GM21576 (cell line): ENCODE measurements at regions not wholly inside any gene's neighbourhood (a gene's known extent, or its start where the extent isn't known, plus 50 kb on each side); places are given as distances from the start of the nearest gene placed in this dataset.

Experiments
- ATAC-seq: cut with Tn5 transposase; IDR thresholded peaks from one replicate; pipeline ENCODE4 v1.9.1; 2021; ENCODE audit warnings: mild to moderate bottlenecking, moderate library complexity; ENCODE audit not compliant: unreplicated experiment

DNA sequence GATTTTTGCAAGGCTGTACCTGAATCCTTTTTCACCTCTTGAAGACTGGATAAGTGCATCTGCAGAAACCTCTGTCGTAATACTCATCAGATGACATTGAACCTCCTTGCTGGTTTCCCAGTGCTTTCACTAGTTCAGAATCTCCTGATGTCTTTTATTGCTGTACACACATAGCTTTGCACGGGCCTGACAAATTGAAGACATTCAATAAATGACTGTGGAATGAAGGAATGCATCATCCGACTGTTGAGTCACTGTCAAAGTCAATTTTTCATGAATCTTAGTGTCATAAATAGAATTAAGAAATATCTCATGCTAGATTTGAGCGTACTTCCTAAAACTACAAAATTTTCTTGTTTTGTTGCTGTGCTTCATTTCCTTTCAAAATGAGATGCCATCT lies 598.2 kb upstream of the MAP3K7 start:
- ATAC-seq: no peak

DNA sequence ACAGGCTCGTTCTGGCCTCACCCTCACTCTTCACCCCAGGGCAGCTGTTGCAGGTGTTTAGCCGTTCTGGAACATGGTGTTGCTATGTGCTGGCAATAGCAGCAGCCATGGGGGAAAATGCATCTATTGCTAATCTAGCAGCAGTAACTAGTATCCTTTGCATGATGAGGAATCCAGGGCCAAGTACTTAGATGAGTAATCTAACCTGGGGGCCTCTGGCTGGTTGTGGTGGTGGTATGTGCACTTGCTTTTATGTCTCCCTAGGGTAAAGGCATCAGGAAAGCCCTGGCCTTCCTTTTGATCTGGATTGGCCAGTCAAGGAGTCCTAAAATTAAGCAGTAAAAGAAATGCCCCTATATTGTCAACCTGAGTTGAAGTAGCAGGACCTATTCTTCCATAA lies 594.5 kb upstream of the MAP3K7 start:
- ATAC-seq: no peak

DNA sequence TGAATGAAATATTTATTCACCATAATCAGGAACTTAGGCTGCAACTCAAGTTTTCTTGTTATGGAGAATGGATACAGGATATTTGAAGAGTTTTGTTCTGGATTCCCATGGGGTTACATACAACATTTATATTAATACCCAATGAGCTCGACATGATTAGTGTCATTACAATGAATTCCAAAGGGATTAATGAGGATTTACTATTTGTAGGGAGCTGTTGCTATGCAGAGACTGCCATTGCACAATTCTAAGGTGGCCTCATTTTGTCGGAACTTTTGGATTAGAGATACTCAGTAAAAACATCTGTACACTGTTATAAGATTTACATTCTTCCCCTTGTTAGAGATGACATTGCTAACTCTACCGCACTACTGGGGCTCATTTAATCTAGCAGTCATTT lies 586.8 kb upstream of the MAP3K7 start:
- ATAC-seq: no peak

DNA sequence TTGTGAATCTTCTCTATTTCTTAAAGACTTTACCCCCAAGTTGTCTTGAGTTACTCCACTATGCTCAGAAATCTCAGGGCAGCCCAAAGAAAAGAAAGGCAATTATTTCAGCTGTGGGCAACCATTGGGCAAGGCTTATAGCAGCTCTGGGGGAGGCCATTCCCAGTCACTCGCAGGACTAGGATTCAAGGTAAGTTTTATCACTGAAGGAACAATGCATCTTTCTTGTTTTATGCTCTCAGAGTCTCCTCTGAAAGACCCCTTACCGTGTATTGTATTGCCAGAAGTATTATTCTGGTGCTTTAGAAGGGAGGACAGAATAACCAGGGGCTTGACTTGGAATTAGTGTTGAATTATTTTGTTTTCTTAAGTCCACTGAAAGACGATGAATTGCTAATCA lies 586.3 kb upstream of the MAP3K7 start:
- no peak for ATAC-seq

DNA sequence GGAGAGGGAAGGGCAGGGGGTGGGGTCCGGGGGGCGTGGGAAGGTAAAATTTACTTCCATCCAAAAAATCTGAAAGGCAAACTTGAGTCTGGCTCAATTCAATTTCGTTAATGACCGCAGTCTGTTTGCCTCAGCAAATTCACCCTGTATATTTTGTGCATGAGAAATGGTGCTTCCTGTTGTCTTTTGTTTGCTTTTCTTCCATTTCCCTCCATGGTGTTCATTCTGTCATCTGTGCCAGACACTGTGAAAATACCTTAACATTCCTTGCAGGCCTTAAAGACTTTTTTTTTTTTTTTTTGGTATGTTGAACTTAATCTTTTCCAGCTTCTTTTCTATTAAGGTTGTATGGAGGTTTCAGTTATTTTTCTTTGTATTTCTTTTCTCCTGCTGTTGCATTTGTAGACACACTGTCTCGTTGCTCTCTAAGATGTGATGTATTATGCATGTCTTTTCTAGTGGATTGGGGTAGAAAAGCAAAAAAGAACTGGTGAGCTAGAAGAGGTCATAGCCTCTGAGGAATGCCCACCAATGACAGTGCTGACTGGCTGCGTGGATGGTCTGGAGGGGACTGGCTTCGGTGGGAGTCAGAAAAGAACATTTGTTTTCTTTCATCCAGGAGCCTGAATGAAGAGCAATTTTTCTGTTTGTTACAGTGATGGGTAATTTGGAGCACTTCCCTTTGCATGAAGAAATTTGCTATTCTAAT lies 585.0 kb upstream of the MAP3K7 start:
- ATAC-seq: no peak

DNA sequence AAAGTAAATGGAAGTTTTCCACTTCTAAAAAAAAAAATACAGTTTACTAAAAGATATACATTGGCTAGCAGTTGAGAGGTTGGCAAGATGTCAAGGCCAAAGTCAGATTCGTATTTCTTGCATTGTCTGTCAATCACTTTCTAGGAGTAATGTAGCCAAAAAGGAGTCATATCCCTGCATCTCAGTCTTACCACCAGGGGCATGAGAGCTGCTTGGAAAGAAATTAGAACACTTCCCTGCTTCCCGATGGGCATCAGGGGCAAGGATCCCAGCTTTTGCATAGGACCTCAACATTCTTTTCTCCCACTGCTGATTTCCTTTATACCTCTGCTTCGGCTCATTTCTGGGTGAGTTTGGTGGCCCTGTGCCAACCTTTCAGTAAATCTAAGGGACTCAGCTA lies 581.0 kb upstream of the MAP3K7 start:
- no peak for ATAC-seq

DNA sequence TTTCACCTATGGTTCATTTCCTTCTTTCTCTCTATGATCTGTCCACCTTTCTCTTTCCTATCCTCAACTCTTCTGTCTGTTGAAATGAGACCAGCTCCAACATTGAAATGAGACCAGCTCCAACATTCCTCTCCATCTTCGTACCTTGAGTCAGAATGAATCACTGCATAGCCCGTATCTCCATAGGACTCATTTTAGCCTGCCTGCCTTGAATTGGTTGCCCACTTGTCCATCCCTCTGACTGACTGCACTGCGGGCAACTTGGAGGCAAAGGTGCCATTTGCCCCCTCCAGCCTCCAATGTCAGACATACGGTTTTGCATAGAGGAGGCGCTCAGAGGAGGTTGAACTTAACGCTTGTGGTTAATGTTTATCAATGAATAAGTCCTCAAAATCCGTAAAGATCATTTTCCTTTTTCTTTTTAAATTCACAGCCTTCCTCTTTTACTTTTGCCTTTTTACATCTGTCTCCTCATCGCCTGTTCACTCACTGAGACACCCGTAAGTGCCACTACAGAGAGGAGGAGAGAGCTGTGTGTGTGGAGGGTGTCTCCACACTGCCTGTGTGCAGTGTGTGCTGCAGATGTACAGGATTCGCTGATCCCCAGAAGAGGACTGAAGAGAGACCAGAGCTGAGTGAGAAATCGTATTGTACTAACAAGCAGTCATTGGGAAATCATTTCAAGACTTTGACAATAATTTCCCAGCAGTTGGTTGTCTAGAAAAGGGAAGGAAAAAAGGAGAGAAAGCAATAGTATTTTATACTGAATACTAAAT lies 579.6 kb upstream of the MAP3K7 start:
- no peak for ATAC-seq

DNA sequence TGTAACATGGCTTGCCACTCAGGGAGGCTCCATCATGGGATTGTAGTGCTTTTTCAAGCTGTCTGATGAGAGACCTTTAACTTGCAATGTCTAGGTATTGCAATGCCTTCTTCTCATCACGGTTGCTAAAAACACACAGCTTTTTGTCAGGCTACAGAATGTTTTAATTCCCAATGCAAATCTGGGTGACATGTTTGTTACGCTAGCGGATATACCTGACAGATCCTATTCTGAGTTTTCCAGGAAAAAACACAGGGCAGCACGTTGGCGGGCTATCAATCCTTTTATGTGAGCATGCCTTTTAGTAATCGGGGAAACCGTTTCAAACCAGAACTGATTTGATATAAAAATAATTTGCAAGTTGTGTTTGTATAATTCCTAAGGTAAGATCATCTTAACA lies 577.2 kb upstream of the MAP3K7 start:
- ATAC-seq: no peak

DNA sequence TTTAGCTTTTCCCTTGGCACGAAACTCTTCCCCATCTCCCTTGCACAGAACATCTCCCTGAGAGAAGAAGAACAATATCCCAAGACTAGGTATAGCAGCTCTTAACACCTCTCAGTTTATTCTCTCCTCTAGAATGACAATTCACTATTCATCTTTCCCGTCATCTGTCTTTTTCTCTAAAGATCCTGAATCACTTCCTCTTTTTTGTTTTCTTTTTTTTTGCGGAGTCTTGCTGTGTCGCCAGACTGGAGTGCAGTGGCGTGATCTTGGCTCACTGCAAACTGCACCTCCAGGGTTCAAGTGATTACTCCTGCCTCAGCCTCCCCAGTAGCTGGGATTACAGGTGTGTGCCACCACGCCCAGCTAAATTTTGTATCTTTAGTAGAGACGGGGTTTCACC lies 574.4 kb upstream of the MAP3K7 start:
- no peak for ATAC-seq

DNA sequence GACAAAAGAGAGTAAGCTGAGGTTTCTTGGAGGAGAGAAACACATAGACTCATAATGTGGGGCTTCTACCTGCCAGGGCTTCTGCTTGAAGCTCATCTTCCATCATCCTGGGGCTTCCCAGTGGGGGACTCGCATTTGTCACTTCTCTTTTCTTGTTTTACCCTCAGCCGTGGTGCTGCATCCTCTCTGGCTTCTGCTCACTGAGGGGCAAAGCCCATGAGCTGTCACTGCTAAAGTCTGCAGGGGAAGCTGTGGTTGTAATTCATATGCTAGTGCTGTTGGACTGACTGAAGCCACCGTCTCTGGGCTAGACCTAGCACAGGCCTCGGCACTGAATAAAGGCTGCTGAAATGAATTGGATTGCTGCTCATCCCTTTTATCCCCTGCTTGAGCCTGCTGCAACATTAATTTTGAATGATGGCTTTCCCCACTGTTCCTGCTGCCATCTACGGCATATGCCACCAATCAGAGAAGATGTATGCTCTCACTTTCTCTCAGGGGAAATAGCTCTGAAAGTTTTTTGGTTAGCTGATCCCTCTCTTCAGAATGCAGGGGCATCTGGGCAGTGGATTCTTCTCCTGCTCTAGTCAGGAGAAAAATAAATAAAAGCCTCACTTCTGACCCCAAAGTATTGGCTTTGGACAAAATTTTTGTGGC lies 568.4 kb upstream of the MAP3K7 start:
- ATAC-seq: no peak

DNA sequence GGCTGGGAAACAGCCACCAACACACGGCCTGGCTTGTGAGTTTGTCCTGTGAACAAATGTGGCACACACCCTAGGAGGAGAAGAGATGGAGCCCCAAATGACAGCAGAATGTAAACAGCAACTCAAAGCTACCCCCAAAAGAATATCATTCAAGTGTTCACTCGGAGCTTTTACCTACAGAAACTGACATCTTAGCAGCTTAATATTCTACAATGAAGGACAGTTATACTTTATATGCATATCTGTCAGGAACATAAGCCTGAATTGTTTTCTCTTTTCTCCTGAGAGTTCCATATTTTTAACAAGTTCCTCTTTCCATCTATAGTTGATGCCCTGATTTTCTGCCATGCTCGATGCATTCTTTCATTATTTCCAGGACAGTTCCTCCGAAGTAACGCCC lies 566.0 kb upstream of the MAP3K7 start:
- ATAC-seq: no peak

DNA sequence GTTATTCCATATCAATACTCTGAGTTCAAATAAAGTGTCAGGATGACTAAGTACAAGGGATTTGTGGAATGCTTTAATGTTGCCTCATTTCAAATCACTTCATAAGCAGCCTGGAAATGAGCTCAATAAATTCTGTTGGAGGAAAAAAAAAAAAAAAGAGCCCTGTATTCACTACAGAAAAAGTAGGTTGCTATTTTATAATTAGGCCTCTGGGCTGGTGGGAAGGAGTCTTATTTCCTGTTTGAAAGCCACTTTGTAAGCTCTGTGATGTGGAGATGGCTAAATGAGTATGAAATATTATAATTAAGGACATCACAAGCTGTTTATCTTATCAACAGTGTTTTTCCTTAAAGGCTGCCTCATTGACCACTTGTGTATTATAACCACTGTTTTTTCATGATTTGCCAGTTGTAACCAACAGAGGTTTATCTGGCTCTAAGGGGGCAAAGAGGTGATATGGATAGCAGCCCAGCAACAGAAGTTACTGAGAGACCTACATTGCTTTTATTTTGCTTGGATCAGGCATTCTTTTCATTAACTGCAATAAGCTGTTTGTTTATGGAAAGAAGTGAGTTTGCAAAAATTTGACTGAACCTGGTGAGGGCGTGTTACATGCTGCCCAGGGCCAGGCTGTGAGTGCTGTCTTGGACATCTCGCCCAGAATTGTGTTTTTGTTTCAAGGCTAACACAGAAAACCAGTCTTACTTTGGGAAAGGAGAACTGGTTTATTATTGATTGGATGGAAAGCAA lies 563.3 kb upstream of the MAP3K7 start:
- no peak for ATAC-seq

DNA sequence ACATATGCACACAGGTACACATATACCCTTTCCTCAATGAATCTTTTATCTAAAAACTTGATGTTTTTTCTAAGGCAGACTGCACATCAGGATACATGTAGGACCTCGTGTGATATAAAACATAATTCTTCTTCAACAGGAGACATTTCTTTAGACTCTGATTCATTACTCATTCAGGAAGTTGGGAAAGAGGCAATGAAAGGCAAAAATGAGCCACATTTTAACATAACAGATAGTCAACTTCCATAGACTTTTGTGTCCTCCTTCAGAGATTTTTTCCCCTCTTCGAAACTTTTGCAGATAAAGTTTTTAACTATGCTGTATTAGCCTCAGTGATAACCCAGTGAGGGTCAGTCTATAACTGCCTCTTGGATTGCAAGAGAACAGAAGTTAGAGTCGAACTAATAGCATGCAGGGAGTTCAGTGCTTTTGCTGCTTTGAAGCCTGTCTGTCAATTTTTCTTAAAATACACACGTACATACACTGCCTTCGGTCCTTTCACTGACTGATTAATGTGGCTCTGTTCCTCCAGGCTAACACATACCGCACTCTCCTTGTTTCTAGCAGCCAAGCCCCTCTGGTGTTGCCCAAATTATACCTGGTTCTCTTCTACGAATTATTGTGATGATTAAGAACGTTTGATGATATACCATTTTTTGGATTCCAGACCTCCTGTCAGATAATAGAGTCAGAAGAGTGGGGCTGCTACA lies 562.5 kb upstream of the MAP3K7 start:
- no peak for ATAC-seq

DNA sequence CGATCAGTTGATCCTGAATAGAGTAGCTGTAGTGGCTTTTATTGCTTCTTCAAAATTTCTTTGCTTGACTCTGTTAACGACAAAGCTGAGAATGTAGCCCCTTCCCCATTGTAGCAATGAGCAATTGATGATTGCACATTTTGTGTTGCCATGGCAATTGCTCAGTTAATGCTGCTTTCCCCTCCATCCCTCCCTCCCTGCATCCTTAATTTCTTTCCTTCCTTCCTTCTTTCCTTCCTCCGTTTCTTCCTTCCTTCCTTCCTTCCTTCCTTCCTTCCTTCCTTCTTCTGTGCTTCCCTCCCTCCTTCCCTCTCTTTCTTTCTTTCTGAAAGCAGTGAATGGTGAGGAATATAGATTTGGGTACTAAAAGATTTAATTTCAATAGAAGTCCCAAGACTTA lies 557.3 kb upstream of the MAP3K7 start:
- no peak for ATAC-seq

DNA sequence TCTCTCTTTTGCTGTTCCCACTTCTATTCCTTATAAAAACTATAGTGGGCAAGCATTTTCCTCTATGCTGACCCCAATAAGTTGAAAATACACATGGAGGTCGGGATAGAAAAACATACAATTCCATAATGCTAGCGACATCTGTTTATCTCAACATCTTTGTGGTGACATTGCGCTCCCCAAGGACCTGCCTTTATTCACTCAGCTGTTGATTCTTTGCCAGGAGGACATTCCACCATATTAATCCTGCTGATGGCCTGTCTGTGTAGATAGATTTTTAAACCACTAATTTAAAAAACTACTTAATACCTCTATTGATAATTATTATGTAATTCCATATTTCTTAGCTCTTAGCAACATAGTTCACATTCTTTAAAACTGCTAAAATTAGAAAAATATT lies 555.3 kb upstream of the MAP3K7 start:
- ATAC-seq: no peak

DNA sequence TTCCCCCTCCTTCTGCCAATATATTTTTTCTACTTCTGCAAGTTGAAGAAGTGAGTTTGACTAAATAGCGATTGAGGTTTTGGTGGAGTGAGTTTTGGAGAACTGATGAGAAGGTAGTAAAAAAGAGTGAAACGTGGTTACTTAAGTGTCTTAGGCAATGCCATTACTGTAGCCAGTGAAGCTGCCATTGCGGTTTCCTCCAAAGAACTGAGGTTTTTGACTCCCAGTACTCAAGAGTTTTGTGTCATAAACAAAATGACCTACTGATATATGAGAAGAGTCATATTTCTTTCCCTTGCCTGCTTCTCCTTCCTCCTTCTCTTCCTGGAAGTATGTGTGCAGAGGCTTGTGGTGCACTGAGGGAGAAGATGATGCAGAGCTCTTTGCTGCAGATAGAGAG lies 554.5 kb upstream of the MAP3K7 start:
- ATAC-seq: no peak

DNA sequence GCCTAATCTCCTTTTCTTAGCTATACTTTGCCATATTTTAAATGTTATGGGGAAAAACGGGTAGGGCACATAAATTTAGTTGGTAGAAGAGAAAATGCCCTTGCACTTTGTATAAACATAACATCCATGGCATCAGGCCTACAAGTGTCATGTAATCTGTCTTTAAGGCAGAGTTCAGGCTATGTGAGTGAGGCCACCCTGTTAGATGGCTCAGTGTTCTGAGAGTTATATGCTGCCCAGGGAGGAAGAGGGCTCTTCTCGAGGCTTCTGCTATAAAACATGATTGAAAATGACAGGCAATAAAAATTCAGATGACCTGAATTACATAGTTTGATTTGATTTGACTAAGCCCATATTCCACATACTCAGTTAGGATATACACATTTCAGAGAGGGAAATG lies 553.6 kb upstream of the MAP3K7 start:
- ATAC-seq: no peak

DNA sequence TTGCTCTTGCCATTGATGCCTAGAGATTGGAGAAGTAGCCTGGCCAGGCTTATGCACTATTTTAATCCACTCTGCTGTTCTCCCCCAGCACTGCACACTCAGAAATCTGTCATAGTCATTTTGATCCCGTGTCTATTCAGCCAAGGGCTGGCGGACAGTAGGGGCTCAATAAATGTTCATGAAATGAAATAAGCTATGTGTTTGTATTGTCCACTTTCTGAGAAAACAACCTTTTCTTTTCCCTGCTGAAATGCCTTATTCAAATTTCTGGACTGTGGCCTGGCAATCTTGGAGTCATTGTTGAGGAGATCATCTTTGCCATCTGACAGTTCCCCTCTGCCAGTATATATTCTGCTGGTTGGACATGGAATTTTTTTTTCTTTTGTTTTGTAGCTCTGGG lies 550.4 kb upstream of the MAP3K7 start:
- ATAC-seq: no peak

DNA sequence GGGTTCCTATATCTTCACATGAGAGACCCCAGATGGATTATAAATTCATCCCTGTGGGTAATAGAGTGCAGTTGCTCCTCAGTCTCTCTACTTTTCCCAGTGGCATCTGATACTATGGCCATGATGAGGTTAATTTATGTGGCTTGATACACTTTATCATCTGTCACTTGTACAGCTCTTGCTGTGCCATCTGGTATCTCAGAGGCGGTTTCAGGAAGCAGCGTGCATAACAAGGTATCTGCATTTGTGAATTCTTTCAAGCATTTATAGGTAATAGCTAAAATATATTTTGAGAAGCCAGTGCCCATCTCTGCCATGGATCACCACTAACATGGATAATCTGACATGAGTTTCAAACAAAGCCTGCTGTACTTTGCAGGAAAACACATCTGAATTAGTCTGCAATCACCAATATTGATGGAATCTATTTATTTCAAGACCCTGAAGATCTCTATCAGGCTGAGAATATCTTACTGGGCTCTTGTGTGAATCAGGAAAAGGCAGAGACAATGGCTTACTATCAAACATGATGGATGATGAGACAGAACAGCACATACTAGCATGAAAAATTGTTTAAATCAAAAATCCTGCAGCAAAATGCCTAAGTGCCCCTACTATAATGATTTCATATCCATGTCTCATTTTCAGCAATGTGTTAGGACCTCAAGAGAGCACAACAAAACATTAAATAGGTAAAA lies 548.7 kb upstream of the MAP3K7 start:
- no peak for ATAC-seq

DNA sequence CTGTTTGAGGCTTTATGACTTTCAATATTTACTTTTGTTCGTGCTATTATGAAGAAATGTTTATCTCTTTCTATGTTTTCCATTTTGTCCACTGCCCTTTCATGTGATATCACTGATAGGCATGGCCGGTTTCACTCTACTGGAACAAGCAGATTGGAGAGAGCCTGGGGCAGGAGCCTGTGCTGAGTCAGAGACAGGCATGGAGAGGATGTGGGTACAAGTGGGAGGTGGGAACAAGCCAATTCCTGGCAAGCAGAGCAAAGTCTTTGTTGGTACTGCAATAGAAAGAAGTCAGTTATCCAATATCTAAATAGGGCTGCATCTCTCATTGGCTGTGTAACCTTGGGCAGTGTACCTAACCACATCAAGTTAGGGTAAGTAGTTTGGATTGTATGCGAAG lies 545.6 kb upstream of the MAP3K7 start:
- no peak for ATAC-seq
